ENCODE measurements at regions not wholly inside any gene's neighbourhood (a gene's known extent, or its start where the extent isn't known, plus 50 kb on each side); places are given as distances from the start of the nearest gene placed in this dataset.

- in situ Hi-C loops (cut with MboI; ENCODE audit: low pct_unique_long_range_greater_than_20kb, low sequenced_read_pairs, unreplicated experiment): no loop called here
- TF ChIP-seq CTCF (IDR thresholded peaks at IDR 0.05; ENCODE audit: extremely low read depth, insufficient read depth, missing control alignments): no peak
- no peak for DNase-seq (ENCODE audit: low spot score)
These were observed 203.1 kb downstream of the OPA1 start for GRCh38 chr3:193796089-193796488.

GRCh38 chr3:193797566-193797965 is 204.6 kb downstream of the OPA1 start:
- no peak for DNase-seq (ENCODE audit: low spot score)
- in situ Hi-C loops (cut with MboI; ENCODE audit: low pct_unique_long_range_greater_than_20kb, low sequenced_read_pairs, unreplicated experiment): no loop called here
- TF ChIP-seq CTCF (IDR thresholded peaks at IDR 0.05; ENCODE audit: extremely low read depth, insufficient read depth, missing control alignments): no peak

GRCh38 chr3:193798051-193798450 is 205.0 kb downstream of the OPA1 start:
- in situ Hi-C loops (cut with MboI; ENCODE audit: low pct_unique_long_range_greater_than_20kb, low sequenced_read_pairs, unreplicated experiment): no loop called here
- TF ChIP-seq CTCF (IDR thresholded peaks at IDR 0.05; ENCODE audit: extremely low read depth, insufficient read depth, missing control alignments): no peak
- DNase-seq (ENCODE audit: low spot score): no peak

- no peak for TF ChIP-seq CTCF (IDR thresholded peaks at IDR 0.05; ENCODE audit: extremely low read depth, insufficient read depth, missing control alignments)
- in situ Hi-C loops (cut with MboI; ENCODE audit: low pct_unique_long_range_greater_than_20kb, low sequenced_read_pairs, unreplicated experiment): no loop called here
- no peak for DNase-seq (ENCODE audit: low spot score)
These were observed 207.4 kb downstream of the OPA1 start for GRCh38 chr3:193800138-193801043.

GRCh38 chr3:193801097-193801496 is 208.1 kb downstream of the OPA1 start:
- no peak for TF ChIP-seq CTCF (IDR thresholded peaks at IDR 0.05; ENCODE audit: extremely low read depth, insufficient read depth, missing control alignments)

GRCh38 chr3:193803288-193803687 is 210.3 kb downstream of the OPA1 start:
- TF ChIP-seq CTCF (IDR thresholded peaks at IDR 0.05; ENCODE audit: extremely low read depth, insufficient read depth, missing control alignments): no peak
- no peak for DNase-seq (ENCODE audit: low spot score)
- in situ Hi-C loops (cut with MboI; ENCODE audit: low pct_unique_long_range_greater_than_20kb, low sequenced_read_pairs, unreplicated experiment): no loop called here

More at GRCh38 chr3:193801097-193801496, 208.1 kb downstream of the OPA1 start:
- in situ Hi-C loops (cut with MboI; ENCODE audit: low pct_unique_long_range_greater_than_20kb, low sequenced_read_pairs, unreplicated experiment): no loop called here
- no peak for DNase-seq (ENCODE audit: low spot score)

Data from GM13977 (cell line).